Fibroblast of the aortic adventitia (primary cell): ENCODE measurements at regions not wholly inside any gene's neighbourhood (a gene's known extent, or its start where the extent isn't known, plus 50 kb on each side); places are given as distances from the start of the nearest gene placed in this dataset.
"Not testable (repeated sequence)": the region's sequence is repeated elsewhere in the genome, so short reads cannot be mapped to it uniquely, and the experiment has no call there.

Source experiments
- DNase-seq: peaks from one replicate; pipeline ENCODE4 v3.0.0-alpha.2; 2010; ENCODE audit warnings: low read depth
- H3K4me3 ChIP-seq: 2 replicates; pipeline ENCODE4 v1.5.1; 2011; ENCODE audit warnings: low read depth, mild to moderate bottlenecking, control low read depth, low read length, moderate library complexity
- CTCF ChIP-seq: IDR thresholded peaks from 2 replicates; pipeline ENCODE4 v1.5.1; 2011; ENCODE audit warnings: mild to moderate bottlenecking, low read length, control low read depth, inconsistent platforms; ENCODE audit not compliant: insufficient read depth

- H3K4me3 ChIP-seq, result no peak overlapping the region
- TF ChIP-seq CTCF, result no peak
- DNase-seq, result no peak
Observed at GRCh38 chr4:155445306-155445705, 68.5 kb upstream of the MAP9 start.

GRCh38 chr4:155444721-155445120, 68.0 kb upstream of the MAP9 start:
- H3K4me3 ChIP-seq, result no peak overlapping the region
- DNase-seq, result no peak
- no peak for TF ChIP-seq CTCF

- TF ChIP-seq CTCF, result peak; percentile 97
- DNase-seq, result peak; percentile 74
- H3K4me3 ChIP-seq, result no peak overlapping the region
Observed at GRCh38 chr4:155442267-155443105, 65.7 kb upstream of the MAP9 start.

GRCh38 chr4:155441475-155441874, 64.7 kb upstream of the MAP9 start:
- H3K4me3 ChIP-seq, result no peak overlapping the region
- DNase-seq, result no peak
- TF ChIP-seq CTCF, result no peak

GRCh38 chr4:155439760-155440159, 63.0 kb upstream of the MAP9 start:
- not testable (repeated sequence) for H3K4me3 ChIP-seq, DNase-seq

GRCh38 chr4:155434904-155435303, 58.1 kb upstream of the MAP9 start:
- no peak for DNase-seq
- TF ChIP-seq CTCF, result no peak
- H3K4me3 ChIP-seq, result no peak overlapping the region

- no peak for DNase-seq
- no peak for TF ChIP-seq CTCF
Observed at GRCh38 chr4:155434366-155434765, 57.6 kb upstream of the MAP9 start.

More at GRCh38 chr4:155434366-155434765, 57.6 kb upstream of the MAP9 start:
- H3K4me3 ChIP-seq, result no peak overlapping the region
